ENCODE measurements at regions not wholly inside any gene's neighbourhood (a gene's known extent, or its start where the extent isn't known, plus 50 kb on each side); places are given as distances from the start of the nearest gene placed in this dataset.

- H3K4me3 ChIP-seq (replicated peaks; ENCODE audit: low read depth, low read length) = no peak overlapping the region
- no peak for TF ChIP-seq CTCF (IDR thresholded peaks at IDR 0.05; ENCODE audit: low read depth, low read length, missing control alignments)
- DNase-seq (ENCODE audit: extremely low read depth, low read depth) = no peak
Measured at GRCh38 chr6:106778943-106779342, 149.6 kb downstream of the QRSL1 start.

DNA sequence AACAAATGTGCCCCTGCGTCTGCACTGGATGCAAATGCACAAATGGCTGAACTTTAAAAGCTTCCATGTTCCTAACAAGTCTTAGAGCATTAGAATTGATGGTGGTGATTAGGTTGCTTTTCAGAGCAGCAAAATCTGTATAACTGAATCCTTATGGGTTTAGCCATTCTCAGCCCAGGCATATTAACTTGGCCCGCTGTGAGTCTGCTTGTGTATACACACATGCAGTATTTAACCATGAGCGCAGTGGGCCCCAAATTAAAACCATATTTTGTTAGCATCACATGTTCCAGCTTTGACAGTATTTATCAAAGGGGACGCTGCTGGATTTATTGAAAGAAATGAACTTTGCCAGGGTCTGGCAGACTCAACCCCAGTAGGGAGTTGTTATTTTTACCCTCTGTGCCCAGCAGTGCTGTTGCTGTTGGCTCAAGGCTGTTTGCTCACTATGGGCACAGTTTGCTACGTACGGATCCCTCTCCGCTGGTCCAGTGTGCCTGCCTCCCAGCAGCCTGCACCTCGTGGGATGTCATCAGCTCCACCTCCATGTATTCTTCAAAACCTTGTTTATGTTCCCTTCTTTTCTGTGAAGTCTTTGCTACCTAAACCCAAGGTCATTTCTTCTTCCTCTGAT, 144.7 kb downstream of the QRSL1 start:
- peak; percentile 19 for DNase-seq (ENCODE audit: extremely low read depth, low read depth)
- no peak overlapping the region for H3K4me3 ChIP-seq (replicated peaks; ENCODE audit: low read depth, low read length)
- no peak for TF ChIP-seq CTCF (IDR thresholded peaks at IDR 0.05; ENCODE audit: low read depth, low read length, missing control alignments)

- TF ChIP-seq CTCF (IDR thresholded peaks at IDR 0.05; ENCODE audit: low read depth, low read length, missing control alignments) = no peak
Measured at GRCh38 chr6:106773522-106773921, 144.1 kb downstream of the QRSL1 start.

GRCh38 chr6:106772270-106773142, 143.1 kb downstream of the QRSL1 start:
- no peak overlapping the region for H3K4me3 ChIP-seq (replicated peaks; ENCODE audit: low read depth, low read length)
- no peak for DNase-seq (ENCODE audit: extremely low read depth, low read depth)
- TF ChIP-seq CTCF (IDR thresholded peaks at IDR 0.05; ENCODE audit: low read depth, low read length, missing control alignments) = no peak

More at GRCh38 chr6:106773522-106773921, 144.1 kb downstream of the QRSL1 start:
- no peak for DNase-seq (ENCODE audit: extremely low read depth, low read depth)
- no peak overlapping the region for H3K4me3 ChIP-seq (replicated peaks; ENCODE audit: low read depth, low read length)

DNA sequence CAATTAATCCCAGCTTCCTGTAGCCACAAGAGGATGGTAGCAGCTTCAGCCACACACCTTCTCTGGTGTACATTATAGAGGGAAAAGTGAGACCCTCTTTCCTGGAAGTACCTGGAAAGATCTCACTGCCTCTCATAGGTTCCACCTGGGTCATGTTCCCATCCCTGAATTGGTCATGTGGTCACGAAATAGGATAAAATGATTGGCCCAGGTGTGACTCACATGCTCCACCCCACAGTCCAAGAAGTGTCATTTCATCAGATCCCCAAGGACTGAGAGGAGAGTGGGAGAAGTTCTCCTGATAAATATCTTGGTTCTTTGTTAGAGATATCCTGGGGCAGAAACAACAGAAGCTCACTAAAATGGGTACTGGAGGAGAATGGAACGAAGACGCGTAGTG, 142.4 kb downstream of the QRSL1 start:
- DNase-seq (ENCODE audit: extremely low read depth, low read depth) = no peak
- H3K4me3 ChIP-seq (replicated peaks; ENCODE audit: low read depth, low read length) = no peak overlapping the region
- TF ChIP-seq CTCF (IDR thresholded peaks at IDR 0.05; ENCODE audit: low read depth, low read length, missing control alignments) = no peak

DNA sequence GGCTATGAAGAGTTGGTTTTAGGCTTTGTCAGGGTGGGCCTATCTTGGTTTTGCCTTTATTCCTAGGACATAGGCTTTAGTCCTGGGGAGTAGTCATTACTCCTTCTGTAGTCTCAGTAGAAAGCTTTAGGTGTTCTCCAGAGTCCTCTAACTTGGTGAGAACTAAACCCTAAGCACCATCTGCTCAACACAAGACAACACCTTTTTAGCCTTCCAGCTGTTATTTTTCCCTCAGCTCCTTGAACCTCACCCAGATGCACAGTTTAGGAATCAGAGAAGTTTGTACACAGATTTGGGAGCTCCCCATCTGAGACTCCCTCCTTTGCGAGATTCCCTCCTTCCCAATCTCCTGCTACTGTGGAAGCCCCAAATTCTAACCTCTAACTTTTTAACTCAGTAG, 141.3 kb downstream of the QRSL1 start:
- no peak overlapping the region for H3K4me3 ChIP-seq (replicated peaks; ENCODE audit: low read depth, low read length)
- no peak for TF ChIP-seq CTCF (IDR thresholded peaks at IDR 0.05; ENCODE audit: low read depth, low read length, missing control alignments)

More for the DNA sequence above, 141.3 kb downstream of the QRSL1 start:
- no peak for DNase-seq (ENCODE audit: extremely low read depth, low read depth)

Data from HFF-Myc (cell line).